WTC11 (cell line): ENCODE measurements at regions not wholly inside any gene's neighbourhood (a gene's known extent, or its start where the extent isn't known, plus 50 kb on each side); places are given as distances from the start of the nearest gene placed in this dataset.

ENCODE experiments used
- SMAD3 ChIP-seq: sonication (generic); formaldehyde crosslinking; IDR thresholded peaks from 2 replicates; pipeline ENCODE4 v1.8.0; 2022; ENCODE audit warnings: missing genetic modification reagents, mild to moderate bottlenecking, borderline replicate concordance
- TF ChIP-seq, protein P1 (sequence below): fragments of 200-600 bp; IDR thresholded peaks from 2 replicates; pipeline ENCODE4 v1.8.0; 2022; ENCODE audit warnings: antibody characterized with exemption

DNA sequence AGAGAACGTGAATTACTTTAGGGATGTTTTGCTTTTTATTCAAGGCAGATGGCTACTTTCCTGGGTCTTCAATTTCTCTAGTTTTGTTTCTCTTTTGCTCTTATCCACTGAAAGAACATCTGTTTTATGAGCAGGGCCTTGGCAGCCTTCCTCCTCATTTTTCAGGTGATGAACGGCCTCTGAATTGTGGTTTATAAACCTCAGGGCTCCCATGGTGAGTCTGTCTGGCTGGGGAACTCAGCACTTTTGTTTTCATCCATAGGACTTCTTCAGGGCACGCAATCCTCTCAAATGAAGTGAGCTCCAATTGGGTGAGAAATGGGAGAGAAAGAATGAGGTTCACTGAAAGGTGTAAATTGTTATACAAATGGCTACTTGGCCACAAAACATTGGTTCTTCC is 186.4 kb upstream of the ERCC4 start:
- TF ChIP-seq, protein P1, sequence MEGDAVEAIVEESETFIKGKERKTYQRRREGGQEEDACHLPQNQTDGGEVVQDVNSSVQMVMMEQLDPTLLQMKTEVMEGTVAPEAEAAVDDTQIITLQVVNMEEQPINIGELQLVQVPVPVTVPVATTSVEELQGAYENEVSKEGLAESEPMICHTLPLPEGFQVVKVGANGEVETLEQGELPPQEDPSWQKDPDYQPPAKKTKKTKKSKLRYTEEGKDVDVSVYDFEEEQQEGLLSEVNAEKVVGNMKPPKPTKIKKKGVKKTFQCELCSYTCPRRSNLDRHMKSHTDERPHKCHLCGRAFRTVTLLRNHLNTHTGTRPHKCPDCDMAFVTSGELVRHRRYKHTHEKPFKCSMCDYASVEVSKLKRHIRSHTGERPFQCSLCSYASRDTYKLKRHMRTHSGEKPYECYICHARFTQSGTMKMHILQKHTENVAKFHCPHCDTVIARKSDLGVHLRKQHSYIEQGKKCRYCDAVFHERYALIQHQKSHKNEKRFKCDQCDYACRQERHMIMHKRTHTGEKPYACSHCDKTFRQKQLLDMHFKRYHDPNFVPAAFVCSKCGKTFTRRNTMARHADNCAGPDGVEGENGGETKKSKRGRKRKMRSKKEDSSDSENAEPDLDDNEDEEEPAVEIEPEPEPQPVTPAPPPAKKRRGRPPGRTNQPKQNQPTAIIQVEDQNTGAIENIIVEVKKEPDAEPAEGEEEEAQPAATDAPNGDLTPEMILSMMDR, result no peak
- TF ChIP-seq SMAD3, result no peak
